Epithelial cell of proximal tubule (primary cell): ENCODE measurements at regions not wholly inside any gene's neighbourhood (a gene's known extent, or its start where the extent isn't known, plus 50 kb on each side); places are given as distances from the start of the nearest gene placed in this dataset.

Experiments
- DNase-seq: peaks from one replicate; pipeline ENCODE4 v3.0.0-alpha.2; 2011; ENCODE audit warnings: low read depth
- H3K4me3 ChIP-seq: 2 replicates; pipeline ENCODE4 v1.5.1; 2011; ENCODE audit warnings: low read depth, mild to moderate bottlenecking, low read length
- CTCF ChIP-seq: conservative IDR thresholded peaks from 2 replicates; pipeline ENCODE4 v1.5.1; 2012; ENCODE audit warnings: low read depth, mild to moderate bottlenecking, low read length

- no peak for TF ChIP-seq CTCF
- no peak overlapping the region for H3K4me3 ChIP-seq
- no peak for DNase-seq
Measured at GRCh38 chr2:37556256-37556655, 115.2 kb downstream of the CDC42EP3 start.

GRCh38 chr2:37558623-37559022 lies 112.8 kb downstream of the CDC42EP3 start:
- no peak overlapping the region for H3K4me3 ChIP-seq
- DNase-seq, result no peak
- TF ChIP-seq CTCF, result no peak

GRCh38 chr2:37560241-37560848 lies 111.1 kb downstream of the CDC42EP3 start:
- no peak for DNase-seq
- H3K4me3 ChIP-seq, result no peak overlapping the region
- no peak for TF ChIP-seq CTCF

GRCh38 chr2:37560863-37561614 lies 110.4 kb downstream of the CDC42EP3 start:
- no peak for TF ChIP-seq CTCF
- no peak overlapping the region for H3K4me3 ChIP-seq
- no peak for DNase-seq

- TF ChIP-seq CTCF, result no peak
- no peak overlapping the region for H3K4me3 ChIP-seq
- DNase-seq, result peak; percentile 80
Measured at GRCh38 chr2:37561615-37562569, 109.5 kb downstream of the CDC42EP3 start.

- no peak overlapping the region for H3K4me3 ChIP-seq
- no peak for TF ChIP-seq CTCF
- DNase-seq, result no peak
Measured at GRCh38 chr2:37563375-37564015, 107.9 kb downstream of the CDC42EP3 start.
